NCI-H2081 (cell line): ENCODE measurements at regions not wholly inside any gene's neighbourhood (a gene's known extent, or its start where the extent isn't known, plus 50 kb on each side); places are given as distances from the start of the nearest gene placed in this dataset.
"Not testable (repeated sequence)": the region's sequence is repeated elsewhere in the genome, so short reads cannot be mapped to it uniquely, and the experiment has no call there.

Source experiments
- DNase-seq, 2 experiments: peaks; one replicate each; lab custom pipeline; 2025; lab: John Stamatoyannopoulos, UW

- no peak for DNase-seq
Observed at GRCh38 chr21:38614558-38614957, 116.3 kb upstream of the ERG start.

DNA sequence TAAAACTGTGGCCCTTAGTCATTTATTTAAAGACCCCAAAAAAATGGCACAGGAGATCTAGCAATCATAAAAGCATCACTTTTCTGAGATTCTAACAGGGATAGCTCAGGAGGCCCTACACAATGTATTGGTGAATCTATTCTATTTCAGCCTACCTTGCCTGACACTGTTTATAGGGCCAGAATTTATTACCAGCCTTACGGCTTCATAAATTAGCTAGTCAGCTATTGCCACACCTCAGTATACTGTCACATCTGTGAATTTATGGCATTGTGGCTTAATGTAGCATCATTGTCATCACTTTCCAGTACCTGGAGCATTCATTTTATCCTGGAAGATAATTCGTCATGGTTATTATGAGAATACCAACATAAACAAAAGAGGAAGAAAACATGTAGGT, 121.2 kb upstream of the ERG start:
- DNase-seq = no peak

DNA sequence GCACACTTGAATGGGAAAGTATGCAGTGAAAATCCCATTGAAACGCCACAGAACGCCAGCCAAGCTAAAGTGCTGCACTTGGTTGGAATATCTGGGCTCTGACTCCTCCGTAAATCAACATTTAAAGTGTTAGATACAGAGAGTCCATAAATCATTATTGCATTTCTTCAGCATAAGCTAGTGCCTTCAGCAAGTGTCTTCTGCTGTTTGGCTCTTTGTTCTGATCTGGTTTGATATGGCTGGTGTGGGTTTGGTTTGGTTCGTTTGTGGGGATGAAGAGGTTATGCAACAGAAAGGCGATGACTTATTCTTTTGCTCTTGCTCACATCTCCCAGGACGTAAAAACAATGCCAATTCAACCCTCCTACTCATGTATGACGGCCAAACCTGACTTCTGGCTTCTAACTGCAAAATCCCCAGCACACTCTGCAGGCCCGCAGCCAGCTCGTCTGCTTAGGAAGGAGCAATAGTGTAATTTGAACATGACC, 121.8 kb upstream of the ERG start:
- DNase-seq = no peak

DNA sequence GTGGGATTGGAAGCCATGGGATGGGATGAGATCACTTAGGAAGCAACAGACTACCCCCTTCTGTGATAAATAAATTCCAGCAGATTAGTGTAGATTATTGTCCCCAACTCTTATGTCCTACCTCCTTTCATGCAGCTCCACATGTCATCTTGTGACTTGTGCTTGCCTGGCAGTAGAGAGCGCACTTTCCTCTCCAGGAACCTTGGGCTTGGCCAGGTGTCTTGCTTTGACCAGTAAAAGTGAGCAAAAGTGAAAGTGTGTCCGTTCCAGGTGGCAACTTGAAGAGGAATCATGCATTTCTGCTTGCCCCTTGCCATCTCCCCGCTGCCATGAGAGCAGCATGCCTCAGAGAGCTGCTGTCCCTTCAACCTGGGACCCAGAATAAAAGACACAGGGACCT, 122.9 kb upstream of the ERG start:
- DNase-seq = no peak

DNA sequence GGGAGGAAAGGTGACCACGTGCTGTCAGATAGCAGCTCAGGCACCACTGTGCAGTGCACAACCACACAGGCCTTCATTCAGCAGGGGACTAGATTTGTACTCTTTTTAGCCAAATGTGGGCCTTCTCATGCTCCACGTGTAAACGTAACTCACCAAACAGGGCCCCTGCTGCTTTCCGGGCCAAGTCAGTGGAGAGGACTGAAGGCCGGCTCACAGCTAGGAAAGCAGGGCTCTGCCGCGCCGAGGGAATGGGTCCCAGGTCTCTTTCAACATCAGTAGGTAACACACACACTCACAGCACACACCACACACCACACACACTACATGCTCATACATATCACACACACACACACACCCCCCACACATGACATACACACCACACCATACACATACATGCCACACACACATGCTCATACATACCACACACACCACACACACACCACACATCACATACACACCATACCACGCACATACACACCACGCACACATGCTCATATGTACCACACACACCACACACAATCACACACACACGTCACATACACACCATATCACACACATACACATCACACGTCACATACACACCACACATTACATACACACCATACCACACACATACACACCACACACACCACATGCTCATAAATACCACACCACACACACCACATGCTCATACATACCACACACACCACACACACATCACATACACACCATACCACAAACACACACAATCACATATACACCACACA, 124.0 kb upstream of the ERG start:
- DNase-seq = no peak

GRCh38 chr21:38622827-38623209, 124.5 kb upstream of the ERG start:
- no peak for DNase-seq

DNA sequence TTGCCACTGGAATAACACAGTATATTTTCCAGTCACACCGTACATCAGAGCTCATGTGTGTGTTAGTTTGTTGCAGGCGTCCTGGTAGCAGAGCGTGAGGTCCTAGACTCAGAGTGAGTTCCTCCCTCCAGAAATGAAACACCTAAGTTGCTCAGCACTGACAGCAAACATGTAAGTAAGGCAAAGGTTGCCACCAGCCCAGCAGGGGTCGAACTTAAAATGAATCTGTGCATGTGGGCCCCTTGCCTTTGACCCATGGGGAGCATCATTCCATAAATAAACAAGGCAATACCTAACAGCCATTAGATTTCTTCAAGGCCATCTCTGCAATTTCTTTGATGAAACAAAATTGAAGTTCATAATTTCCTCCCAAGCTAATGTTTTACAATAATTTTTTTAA, 125.3 kb upstream of the ERG start:
- DNase-seq = no peak

GRCh38 chr21:38625000-38625399, 126.7 kb upstream of the ERG start:
- no peak for DNase-seq

- DNase-seq = no peak
Observed at GRCh38 chr21:38626306-38626705, 128.0 kb upstream of the ERG start.

- DNase-seq = no peak
Observed at GRCh38 chr21:38628349-38628748, 130.1 kb upstream of the ERG start.

- DNase-seq = no peak
Observed at GRCh38 chr21:38631206-38631605, 132.9 kb upstream of the ERG start.

DNA sequence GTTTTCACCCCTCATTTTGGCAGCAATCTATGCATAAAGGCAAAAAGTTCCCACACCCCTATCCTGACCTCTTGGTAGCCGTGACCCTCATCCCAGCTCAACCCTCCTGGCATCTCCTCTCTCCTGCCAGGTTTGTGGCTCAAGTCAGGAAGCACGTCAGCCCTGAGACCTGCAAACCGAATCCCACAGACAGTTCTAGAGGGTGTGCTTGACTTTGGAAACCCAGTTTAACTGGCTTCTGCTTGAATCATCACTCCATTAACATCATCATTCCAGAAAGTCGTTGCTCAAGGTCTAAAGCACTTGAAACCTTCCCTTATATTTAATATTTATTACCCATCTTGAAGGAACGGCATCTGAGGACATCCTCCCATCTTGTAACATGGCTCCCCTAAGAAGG, 133.4 kb upstream of the ERG start:
- no peak for DNase-seq

DNA sequence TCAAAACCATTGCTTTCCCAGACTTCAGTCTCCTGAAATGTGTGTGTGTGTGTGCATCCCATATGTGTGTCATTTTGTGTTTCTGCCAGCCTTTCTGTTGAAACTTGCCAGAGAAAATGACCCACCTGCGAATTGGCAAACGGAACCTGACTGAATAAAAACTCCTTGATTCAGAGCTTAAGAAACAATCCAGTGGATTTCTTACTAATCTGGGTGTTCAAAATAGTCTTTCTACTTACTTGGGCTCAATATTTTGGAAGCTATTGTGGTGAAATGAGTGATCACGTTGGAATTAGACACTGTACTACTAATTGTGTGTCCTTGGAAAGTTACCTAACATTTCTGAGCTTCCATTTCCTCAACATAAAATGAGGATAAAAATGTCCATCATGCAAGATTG, 138.9 kb upstream of the ERG start:
- no peak for DNase-seq

DNA sequence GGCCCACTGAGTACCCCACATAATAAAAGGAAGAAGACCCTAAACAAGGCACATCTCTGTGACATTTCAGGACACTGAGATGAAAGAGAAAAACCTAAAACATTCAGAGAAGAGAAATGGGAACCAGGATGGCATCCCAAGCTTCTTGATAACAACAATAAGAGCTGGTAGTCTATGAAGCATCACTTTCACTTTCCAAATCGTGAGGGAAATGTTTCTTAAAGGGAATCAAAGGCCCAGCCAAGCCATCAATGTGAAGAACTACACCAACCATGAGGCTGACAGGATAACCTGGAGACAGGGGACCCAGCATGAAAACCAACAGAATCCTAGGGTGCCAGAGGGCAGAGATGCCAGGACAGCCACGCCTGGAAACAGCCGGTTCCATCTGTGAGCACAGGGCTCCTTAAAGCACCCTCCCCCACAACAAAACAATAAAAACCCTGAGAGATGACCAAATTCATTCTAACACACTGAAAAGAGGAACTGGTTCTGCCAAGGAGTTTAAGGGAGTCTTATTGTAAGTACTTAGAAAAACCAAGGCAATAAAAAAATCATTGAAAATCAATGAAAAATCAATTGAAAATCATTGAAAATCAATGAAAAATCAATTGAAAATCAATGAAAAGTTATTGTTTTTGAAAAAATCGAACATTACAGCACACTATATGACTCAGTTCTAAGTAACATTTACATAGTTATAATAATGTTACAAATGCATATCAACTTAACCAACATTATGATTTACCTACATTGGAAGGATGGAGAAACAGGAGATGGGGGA, 141.5 kb upstream of the ERG start:
- no peak for DNase-seq

DNA sequence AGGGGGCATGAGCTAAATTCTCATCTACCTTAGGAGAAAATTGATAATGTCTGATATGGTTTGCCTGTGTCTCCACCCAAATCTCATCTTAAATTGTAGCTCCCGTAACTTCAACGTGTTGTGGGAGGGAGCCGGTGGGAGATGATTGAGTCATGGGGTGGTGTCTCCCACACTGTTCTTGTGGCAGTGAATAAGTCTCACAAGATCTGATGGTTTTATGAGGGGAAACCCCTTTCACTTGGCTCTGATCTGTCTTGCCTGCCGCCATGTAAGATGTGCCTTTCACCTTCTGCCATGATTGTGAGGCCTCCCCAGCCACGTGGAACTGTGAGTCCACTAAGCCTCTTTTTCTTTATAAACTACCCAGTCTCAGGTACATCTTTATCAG, 142.1 kb upstream of the ERG start:
- DNase-seq = not testable (repeated sequence)

DNA sequence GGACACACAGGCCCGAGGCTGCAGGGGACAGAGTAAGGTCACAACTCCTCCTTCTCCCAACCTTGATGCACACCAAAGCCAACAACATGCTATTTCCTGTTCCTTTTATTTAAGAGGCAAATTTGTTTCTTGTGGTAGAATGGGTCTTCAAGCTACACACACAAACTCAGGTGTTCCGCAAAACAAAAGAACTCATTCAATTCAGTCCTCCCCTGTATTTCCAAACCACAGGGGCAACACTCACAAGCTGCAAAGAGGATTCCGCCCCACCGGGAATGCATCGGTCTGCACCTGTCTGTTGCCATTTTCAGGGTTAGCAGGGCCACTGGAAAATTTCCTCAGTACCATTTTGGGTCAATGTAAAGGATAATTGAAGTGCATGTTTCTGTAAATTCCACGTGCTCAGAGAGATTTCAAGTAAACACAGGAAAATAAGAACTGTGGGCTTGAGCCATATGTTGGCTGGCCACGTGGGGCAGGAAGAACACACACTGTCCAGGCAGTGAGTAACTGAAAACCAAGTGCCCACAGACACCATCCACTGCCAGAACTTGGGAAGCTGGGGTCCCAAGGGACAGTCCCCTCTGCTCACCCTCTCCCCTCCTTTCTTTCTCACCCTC, 145.2 kb upstream of the ERG start:
- DNase-seq = no peak

DNA sequence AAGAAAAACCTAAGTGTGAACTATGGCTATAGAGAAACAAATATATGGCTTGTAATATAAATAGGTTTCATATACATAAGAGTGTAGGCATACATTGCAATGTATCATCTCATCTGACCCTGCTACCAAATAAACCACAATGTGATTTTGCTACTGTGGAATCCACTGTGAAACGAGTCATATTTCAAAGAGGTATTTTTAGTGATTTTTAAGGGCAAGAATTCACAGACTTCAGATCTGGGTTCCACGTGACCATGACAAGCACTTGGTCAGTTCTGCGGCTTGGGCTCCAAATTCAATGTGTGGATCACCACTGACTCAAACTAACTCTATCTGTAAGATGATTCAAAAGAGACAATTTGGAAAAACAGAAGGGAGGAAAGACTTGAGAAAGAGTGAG, 147.0 kb upstream of the ERG start:
- DNase-seq = no peak

DNA sequence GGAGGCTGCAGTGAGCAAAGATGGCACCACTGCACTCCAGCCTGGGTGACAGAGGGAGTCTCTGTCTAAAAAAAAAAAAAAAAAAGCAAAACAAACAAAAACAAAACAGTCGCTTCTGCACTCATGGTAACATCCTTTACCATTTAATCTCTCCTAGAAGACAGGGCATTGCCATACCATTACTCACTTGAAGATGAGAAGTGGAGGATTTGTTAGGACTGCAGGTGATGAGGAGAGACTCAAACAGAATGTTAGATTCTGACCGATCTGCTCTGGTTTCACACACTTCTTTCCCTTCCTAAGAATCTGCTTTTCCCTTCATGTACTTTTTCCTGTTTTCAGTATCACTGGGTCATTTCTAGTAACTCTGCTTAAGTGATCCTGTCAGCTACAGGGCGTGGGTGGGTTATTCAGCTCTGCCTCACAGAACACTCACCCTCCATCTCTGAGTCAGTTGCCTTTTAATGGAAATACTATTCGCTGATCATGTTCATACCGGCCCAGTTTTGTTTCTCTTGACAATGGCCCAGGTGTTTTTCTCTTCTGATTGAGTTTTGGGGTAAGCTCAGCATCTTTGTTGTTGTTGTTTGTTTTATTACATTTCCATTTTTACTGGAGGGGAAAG, 148.0 kb upstream of the ERG start:
- no peak for DNase-seq

DNA sequence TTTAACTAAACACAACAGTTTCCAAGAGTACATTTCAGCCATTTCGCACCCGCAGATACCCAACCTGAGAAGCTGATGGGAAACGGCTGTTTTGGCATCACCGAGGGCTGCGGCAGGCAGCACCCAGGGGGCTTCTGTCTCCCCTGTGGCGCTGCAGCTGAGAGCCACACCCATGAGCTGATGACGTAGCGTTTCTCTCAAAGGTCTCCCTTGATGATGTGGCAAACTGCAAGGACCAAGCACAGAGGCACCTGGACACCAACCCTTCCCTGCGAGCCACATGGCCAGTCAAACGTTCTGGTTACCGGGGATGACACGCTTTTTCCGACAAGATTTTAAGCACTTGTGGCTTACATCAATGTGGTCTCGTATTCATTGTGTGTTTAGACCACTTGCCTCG, 150.8 kb upstream of the ERG start:
- no peak for DNase-seq

GRCh38 chr21:38651570-38651969, 153.3 kb upstream of the ERG start:
- no peak for DNase-seq

DNA sequence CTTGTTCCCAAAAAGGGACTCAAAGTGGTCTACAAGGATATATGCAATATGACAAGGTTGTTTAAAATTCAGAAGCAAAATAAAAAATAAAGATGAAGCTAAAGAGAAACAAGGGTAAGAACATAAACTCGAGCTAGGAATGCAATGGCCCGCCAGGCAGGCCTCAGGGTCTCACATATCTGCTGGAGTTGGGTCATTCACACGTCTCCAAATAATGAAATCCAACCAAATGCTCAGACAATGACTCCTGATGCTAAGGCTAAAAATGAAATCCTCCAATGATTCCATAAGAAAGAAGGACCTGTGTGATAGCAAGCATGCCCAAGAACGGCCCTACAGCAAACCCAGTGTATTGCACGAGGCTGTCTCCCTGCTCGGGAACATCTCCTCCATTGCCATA, 153.3 kb upstream of the ETS2 start:
- DNase-seq = no peak

- DNase-seq = no peak
Observed at GRCh38 chr21:38654580-38654979, 151.1 kb upstream of the ETS2 start.

DNA sequence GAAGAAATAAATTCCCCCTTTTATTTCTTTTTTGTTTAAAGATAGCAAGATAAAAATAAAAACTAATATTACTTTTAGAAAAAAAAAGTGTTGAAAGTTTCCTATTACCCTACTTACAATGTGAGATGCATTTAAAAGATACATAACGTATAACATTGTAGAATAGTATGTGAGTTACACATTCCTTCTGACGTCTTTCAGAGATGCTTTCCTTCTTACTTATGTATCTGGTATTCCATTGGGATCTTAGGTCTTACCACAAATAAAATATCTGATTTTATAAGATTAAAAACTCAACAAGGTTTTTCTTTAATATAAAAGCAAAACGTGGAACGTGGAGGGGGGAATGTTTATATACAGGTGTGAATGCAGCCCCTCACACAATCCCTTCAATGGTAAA, 147.2 kb upstream of the ETS2 start:
- DNase-seq = no peak
